SK-N-SH (cell line): ENCODE measurements at regions not wholly inside any gene's neighbourhood (a gene's known extent, or its start where the extent isn't known, plus 50 kb on each side); places are given as distances from the start of the nearest gene placed in this dataset.

Source experiments
- CTCF ChIA-PET: fragments of 300-600, 350-600 bp; formaldehyde crosslinking; extraction: SDS; loops from one replicate; lab custom pipeline; 2021; lab: Yijun Ruan, JAX
- POLR2A ChIA-PET: fragments of 350-600 bp; sonication (Branson Sonifier 250); formaldehyde crosslinking; extraction: SDS; loops from one replicate; lab custom pipeline; 2020; ENCODE audit warnings: antibody characterized with exemption, inconsistent platforms; lab: Yijun Ruan, JAX
- DNase-seq: peaks from one replicate; pipeline ENCODE4 v3.0.0; 2012
- H2AFZ ChIP-seq: fragments of 200-600 bp; sonication (generic); 2 replicates; pipeline ENCODE4 v1.8.1; 2016; ENCODE audit warnings: antibody characterized with exemption, mild to moderate bottlenecking, low read depth
- H3F3A ChIP-seq: fragments of 200-600 bp; sonication (generic); replicated peaks from 2 replicates; pipeline ENCODE3; 2016; ENCODE audit warnings: antibody characterized with exemption, mild to moderate bottlenecking; ENCODE audit not compliant: insufficient read depth
- H3K27ac ChIP-seq, 2 experiments: fragments of 200-500 bp in 1 of 2; fragments of 200-600 bp in 1 of 2; sonication (Bioruptor generic) in 1 of 2; sonication (generic), shearing (Covaris generic) in 1 of 2; 2 replicates each; pipeline versions ENCODE4 v1.5.1 to v1.6.1; 2014 to 2016; ENCODE audit warnings: low read depth in 2 of 2, inconsistent platforms in 1 of 2, low read length in 1 of 2, mild to moderate bottlenecking in 1 of 2, mixed read lengths in 1 of 2
- H3K27me3 ChIP-seq: fragments of 200-600 bp; sonication (generic), shearing (Covaris generic); 2 replicates; pipeline ENCODE4 v1.6.1; 2016; ENCODE audit warnings: mixed run types; ENCODE audit not compliant: insufficient read depth
- H3K36me3 ChIP-seq, 2 experiments: fragments of 200-500 bp in 1 of 2; fragments of 200-600 bp in 1 of 2; sonication (Bioruptor generic) in 1 of 2; sonication (generic) in 1 of 2; replicated peaks in 1 of 2; 2 replicates each; pipeline versions ENCODE3 to v1.5.1; 2014 to 2016; ENCODE audit warnings: low read length in 1 of 2, mild to moderate bottlenecking in 1 of 2; ENCODE audit not compliant: insufficient read depth in 2 of 2, control insufficient read depth in 1 of 2
- H3K4me1 ChIP-seq, 2 experiments: fragments of 200-500 bp in 1 of 2; fragments of 200-600 bp in 1 of 2; sonication (Bioruptor generic) in 1 of 2; sonication (generic), shearing (Covaris generic) in 1 of 2; 2 replicates each; pipeline versions ENCODE4 v1.5.1 to v1.6.1; 2014 to 2016; ENCODE audit warnings: low read depth in 1 of 2, low read length in 1 of 2, mixed run types in 1 of 2; ENCODE audit not compliant: insufficient read depth in 2 of 2, control insufficient read depth in 1 of 2
- H3K4me2 ChIP-seq: fragments of 200-600 bp; sonication (generic), shearing (Covaris generic); 2 replicates; pipeline ENCODE4 v1.6.1; 2017; ENCODE audit warnings: mixed run types
- H3K4me3 ChIP-seq, 2 experiments: fragments of 200-500 bp in 1 of 2; fragments of 200-600 bp in 1 of 2; sonication (Bioruptor generic) in 1 of 2; sonication (generic), shearing (Covaris generic) in 1 of 2; 2 replicates each; pipeline versions ENCODE4 v1.5.1 to v1.8.1; 2014 to 2016; ENCODE audit warnings: low read depth in 2 of 2, inconsistent platforms in 1 of 2, low read length in 1 of 2, mild to moderate bottlenecking in 1 of 2, mixed read lengths in 1 of 2, moderate library complexity in 1 of 2
- H3K79me2 ChIP-seq: fragments of 200-600 bp; sonication (generic); 2 replicates; pipeline ENCODE4 v1.8.1; 2017; ENCODE audit warnings: mild to moderate bottlenecking; ENCODE audit not compliant: insufficient read depth
- H3K9ac ChIP-seq: fragments of 200-600 bp; sonication (generic); 2 replicates; pipeline ENCODE4 v1.6.1; 2017; ENCODE audit warnings: mixed run types
- H3K9me2 ChIP-seq: fragments of 200-600 bp; sonication (generic); 2 replicates; pipeline ENCODE4 v1.6.1; 2017; ENCODE audit warnings: mixed run types
- H3K9me3 ChIP-seq: fragments of 200-600 bp; sonication (generic); 2 replicates; pipeline ENCODE4 v1.6.1; 2017; ENCODE audit warnings: mixed run types, mild to moderate bottlenecking, moderate library complexity
- H4K20me1 ChIP-seq: fragments of 200-600 bp; sonication (generic); 2 replicates; pipeline ENCODE4 v1.6.1; 2017; ENCODE audit warnings: mild to moderate bottlenecking, mixed run types; ENCODE audit not compliant: insufficient read depth
- EP300 ChIP-seq, 2 experiments: IDR thresholded peaks; 2 replicates each; pipeline versions ENCODE4 v1.4.0 to v1.6.1; 2012; ENCODE audit warnings: borderline replicate concordance in 1 of 2, low read depth in 1 of 2, low read length in 1 of 2
- FOSL2 ChIP-seq: IDR thresholded peaks from 2 replicates; pipeline ENCODE4 v1.4.0; 2012; ENCODE audit warnings: low read depth, mild to moderate bottlenecking, moderate library complexity, borderline replicate concordance
- FOXJ3 ChIP-seq: sonication (generic); formaldehyde crosslinking; IDR thresholded peaks from 2 replicates; pipeline ENCODE4 v1.5.1; 2020; ENCODE audit warnings: mild to moderate bottlenecking, missing genetic modification reagents
- NFIC ChIP-seq: IDR thresholded peaks from 2 replicates; pipeline ENCODE4 v1.4.0; 2012; ENCODE audit warnings: borderline replicate concordance
- NRF1 ChIP-seq: IDR thresholded peaks from 2 replicates; pipeline ENCODE4 v1.6.1; 2012; ENCODE audit warnings: low read depth, mild to moderate bottlenecking, low read length
- RXRA ChIP-seq: IDR thresholded peaks from 2 replicates; pipeline ENCODE4 v1.4.0; 2012; ENCODE audit warnings: low read depth, mild to moderate bottlenecking, borderline replicate concordance
- SIN3A ChIP-seq: IDR thresholded peaks from 2 replicates; pipeline ENCODE4 v1.6.1; 2012; ENCODE audit warnings: low read depth, mild to moderate bottlenecking, low read length, moderate library complexity, borderline replicate concordance
- TAF1 ChIP-seq: IDR thresholded peaks from 2 replicates; pipeline ENCODE4 v1.6.1; 2012; ENCODE audit warnings: low read depth, mild to moderate bottlenecking, low read length, moderate library complexity, borderline replicate concordance
- TEAD4 ChIP-seq: IDR thresholded peaks from 2 replicates; pipeline ENCODE4 v1.4.0; 2012; ENCODE audit warnings: mild to moderate bottlenecking, borderline replicate concordance; ENCODE audit not compliant: insufficient read depth
- YY1 ChIP-seq: IDR thresholded peaks from 2 replicates; pipeline ENCODE4 v1.4.0; 2012; ENCODE audit warnings: low read depth, mild to moderate bottlenecking
- WGBS: methylation state at CpG from one replicate; pipeline ENCODE4 v1.1.6; 2017; ENCODE audit warnings: low lambda C conversion rate; 5-methylcytosine and 5-hydroxymethylcytosine counted together
- TF ChIP-seq, protein P1 (sequence below): fragments of 200-600 bp; sonication (generic); IDR thresholded peaks from 2 replicates; pipeline ENCODE4 v1.6.1; 2017; ENCODE audit warnings: antibody characterized with exemption, mild to moderate bottlenecking, moderate library complexity
- TF ChIP-seq, protein P2 (sequence below): IDR thresholded peaks from 2 replicates; pipeline ENCODE4; 2012
- TF ChIP-seq, protein P3 (sequence below): IDR thresholded peaks from 2 replicates; pipeline ENCODE4 v1.4.0; 2012; ENCODE audit warnings: low read depth

DNA sequence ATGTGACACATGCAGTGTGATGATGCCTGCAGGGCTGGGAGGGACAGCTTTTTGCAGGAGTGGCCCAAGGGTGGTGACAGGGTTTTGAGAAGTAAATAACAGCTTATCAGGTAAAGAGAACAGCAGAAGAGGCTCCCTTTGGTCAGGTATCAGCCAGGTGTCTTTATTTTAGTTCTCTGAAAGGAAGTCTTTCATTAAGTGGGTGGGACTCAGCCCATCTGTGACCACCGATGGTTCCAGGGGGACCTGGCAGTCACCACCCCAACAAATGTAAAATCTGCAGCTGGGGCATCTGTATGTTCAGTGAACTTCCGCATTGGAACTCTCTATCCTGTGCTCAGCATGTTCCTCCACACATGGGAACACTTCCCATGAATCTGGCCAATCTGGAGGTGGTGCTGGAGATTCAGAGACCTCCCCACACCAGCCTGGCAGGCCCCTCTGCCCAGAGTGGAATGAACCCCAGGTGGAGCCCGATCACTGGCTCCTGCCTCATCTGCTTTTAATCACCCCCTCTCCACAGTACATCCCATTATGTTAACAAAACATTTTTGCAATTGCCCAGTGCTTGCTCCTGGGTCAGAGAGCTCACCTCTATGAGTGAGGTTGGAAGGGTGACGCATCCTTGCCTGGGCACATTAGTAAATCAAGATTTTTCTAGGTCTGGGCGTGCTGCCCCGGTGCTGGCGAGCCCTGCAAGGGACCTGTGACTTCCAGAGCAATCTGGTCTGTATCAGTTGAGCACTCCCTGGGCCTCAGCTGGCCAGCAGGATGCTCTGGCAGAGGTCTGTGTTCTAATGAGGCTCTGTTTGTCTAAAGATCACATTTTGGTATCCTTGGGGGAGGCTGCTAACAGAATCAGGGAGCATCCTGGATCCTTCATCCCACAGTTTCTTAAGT is 140.4 kb upstream of the GDF10 start:
- 13% methylated on average over 6 of the region's 7 CpGs for WGBS
- peak overlapping the region in 1 of 2 experiments; percentile 79; a peak in 1 of 4 replicates for H3K27ac ChIP-seq
- no peak overlapping the region for H2AFZ ChIP-seq
- POLR2A ChIA-PET, result interaction anchor here (0.7 to 1.8 kb wide), 3 partner anchors 112 to 128 kb away, joined by 3 to 4 read pairs (median 3); no protein-coding TSS in a partner anchor
- no peak overlapping the region for H3K9ac ChIP-seq
- no peaks in the 10 kb centered on the region for H3K9me2 ChIP-seq
- H3K4me3 ChIP-seq, result no peak overlapping the region
- no peak overlapping the region for H3K4me2 ChIP-seq
- no peaks in the 10 kb centered on the region for H3K9me3 ChIP-seq
- H3K27me3 ChIP-seq, result no peaks in the 10 kb centered on the region
- no peaks in the 10 kb centered on the region for H3K36me3 ChIP-seq
- peaks cover 0 to 22% of the 10 kb centered on the region in 2 experiments; a peak in 1 of 4 replicates for H3K4me1 ChIP-seq
- H3F3A ChIP-seq, result no peaks in the 10 kb centered on the region
- CTCF ChIA-PET, result interaction anchor here (0.6 to 2.9 kb wide), 4 partner anchors 74 to 202 kb away, joined by 3 to 14 read pairs (median 4); no protein-coding TSS in a partner anchor
- H4K20me1 ChIP-seq, result no peaks in the 10 kb centered on the region
- H3K79me2 ChIP-seq, result no peaks in the 10 kb centered on the region
- TF ChIP-seq SIN3A (no peak), EP300 (IDR thresholded peaks at IDR 0.05; ENCODE audit: borderline replicate concordance in 1 of 2, low read depth in 1 of 2, low read length in 1 of 2) (peak in 1 of 2 experiments; percentile 59; a peak in 1 of 4 replicates)
- peak; percentile 39 for DNase-seq

DNA sequence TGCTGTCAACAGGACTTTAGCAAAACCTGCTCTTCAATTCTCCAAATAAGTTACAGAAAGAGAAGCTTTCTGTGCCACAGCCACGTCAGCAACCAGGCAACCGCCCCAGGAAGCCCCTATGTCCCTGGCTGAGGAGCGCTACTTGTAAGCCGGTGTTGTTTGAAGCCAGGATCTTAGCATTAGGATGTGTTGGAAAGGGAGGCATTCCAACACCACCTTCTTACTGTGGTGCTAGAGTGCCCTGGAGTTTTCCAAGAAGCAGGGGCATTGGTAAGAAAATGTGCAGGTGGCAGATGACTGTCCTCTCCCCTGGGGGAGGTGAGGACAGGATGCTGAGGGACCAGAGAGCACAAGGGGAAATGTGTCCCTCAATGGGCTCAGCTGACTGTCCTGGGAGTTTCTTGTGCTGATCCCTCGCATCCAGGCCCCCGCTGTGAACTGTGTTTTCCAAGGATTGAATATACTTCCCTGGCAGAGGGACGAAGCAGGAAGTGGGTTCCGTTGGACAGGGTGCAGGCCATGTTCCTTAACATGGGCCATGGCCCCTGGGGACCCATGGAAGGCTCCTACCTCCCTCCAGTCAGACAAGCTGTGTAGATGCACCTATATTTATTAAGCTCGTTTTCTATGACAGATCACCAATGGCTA is 139.6 kb upstream of the GDF10 start:
- no peaks in the 10 kb centered on the region for H3K79me2 ChIP-seq
- no peaks in the 10 kb centered on the region for H3K9me3 ChIP-seq
- DNase-seq, result no peak
- H3K4me3 ChIP-seq, result no peak overlapping the region
- WGBS, result 37% methylated on average over 8 of the region's 9 CpGs
- no peaks in the 10 kb centered on the region for H3F3A ChIP-seq
- H3K4me2 ChIP-seq, result no peak overlapping the region
- POLR2A ChIA-PET, result interaction anchor here (0.7 to 1.8 kb wide), 3 partner anchors 112 to 127 kb away, joined by 3 to 4 read pairs (median 3); no protein-coding TSS in a partner anchor
- peaks cover 0 to 25% of the 10 kb centered on the region in 2 experiments; a peak in 1 of 4 replicates for H3K4me1 ChIP-seq
- peak overlapping the region in 1 of 2 experiments; percentile 79; a peak in 1 of 4 replicates for H3K27ac ChIP-seq
- no peaks in the 10 kb centered on the region for H4K20me1 ChIP-seq
- CTCF ChIA-PET, result interaction anchor here (1.0 to 2.9 kb wide), 4 partner anchors 8 to 201 kb away, joined by 3 to 14 read pairs (median 4); no protein-coding TSS in a partner anchor
- TF ChIP-seq, protein P1, sequence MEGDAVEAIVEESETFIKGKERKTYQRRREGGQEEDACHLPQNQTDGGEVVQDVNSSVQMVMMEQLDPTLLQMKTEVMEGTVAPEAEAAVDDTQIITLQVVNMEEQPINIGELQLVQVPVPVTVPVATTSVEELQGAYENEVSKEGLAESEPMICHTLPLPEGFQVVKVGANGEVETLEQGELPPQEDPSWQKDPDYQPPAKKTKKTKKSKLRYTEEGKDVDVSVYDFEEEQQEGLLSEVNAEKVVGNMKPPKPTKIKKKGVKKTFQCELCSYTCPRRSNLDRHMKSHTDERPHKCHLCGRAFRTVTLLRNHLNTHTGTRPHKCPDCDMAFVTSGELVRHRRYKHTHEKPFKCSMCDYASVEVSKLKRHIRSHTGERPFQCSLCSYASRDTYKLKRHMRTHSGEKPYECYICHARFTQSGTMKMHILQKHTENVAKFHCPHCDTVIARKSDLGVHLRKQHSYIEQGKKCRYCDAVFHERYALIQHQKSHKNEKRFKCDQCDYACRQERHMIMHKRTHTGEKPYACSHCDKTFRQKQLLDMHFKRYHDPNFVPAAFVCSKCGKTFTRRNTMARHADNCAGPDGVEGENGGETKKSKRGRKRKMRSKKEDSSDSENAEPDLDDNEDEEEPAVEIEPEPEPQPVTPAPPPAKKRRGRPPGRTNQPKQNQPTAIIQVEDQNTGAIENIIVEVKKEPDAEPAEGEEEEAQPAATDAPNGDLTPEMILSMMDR, result no peak
- no peaks in the 10 kb centered on the region for H3K9me2 ChIP-seq
- H3K27me3 ChIP-seq, result no peaks in the 10 kb centered on the region
- H2AFZ ChIP-seq, result no peak overlapping the region
- H3K9ac ChIP-seq, result no peak overlapping the region
- H3K36me3 ChIP-seq, result no peaks in the 10 kb centered on the region

DNA sequence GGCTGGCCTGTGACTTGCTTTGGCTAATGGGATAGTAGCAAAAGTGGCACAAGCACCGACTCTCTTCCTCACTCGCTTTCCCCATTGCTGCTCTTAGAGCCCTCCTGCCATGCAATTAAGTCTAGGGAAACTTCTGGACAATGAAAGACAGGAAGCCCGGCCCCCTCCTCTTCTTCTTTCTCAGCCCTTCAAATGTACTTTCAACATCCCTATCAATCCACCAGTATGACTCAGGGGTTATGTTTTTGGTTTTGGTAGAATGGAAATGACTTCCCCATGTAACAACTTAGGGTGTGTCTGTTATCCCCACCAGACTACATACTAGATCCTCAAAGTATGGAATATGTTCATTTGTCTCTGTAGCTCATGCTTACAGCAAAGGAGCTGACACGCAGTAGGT is 139.0 kb upstream of the GDF10 start:
- H3K9ac ChIP-seq, result no peak overlapping the region
- H3K4me3 ChIP-seq, result no peak overlapping the region
- H3K4me2 ChIP-seq, result no peak overlapping the region
- peaks cover 0 to 31% of the 10 kb centered on the region in 2 experiments; a peak in 1 of 4 replicates for H3K4me1 ChIP-seq
- POLR2A ChIA-PET, result interaction anchor here (1.8 kb wide), 1 partner anchor 127 kb away, joined by 4 read pairs; no protein-coding TSS in a partner anchor
- H3K9me2 ChIP-seq, result no peaks in the 10 kb centered on the region
- no peak overlapping the region for H2AFZ ChIP-seq
- H3K27ac ChIP-seq, result peak overlapping the region in 1 of 2 experiments; percentile 11; a peak in 1 of 4 replicates
- no peaks in the 10 kb centered on the region for H3F3A ChIP-seq
- H4K20me1 ChIP-seq, result no peaks in the 10 kb centered on the region
- 26% methylated on average over 4 of the region's 4 CpGs for WGBS
- no peaks in the 10 kb centered on the region for H3K36me3 ChIP-seq
- CTCF ChIA-PET, result interaction anchor here (1.0 to 2.9 kb wide), 2 partner anchors 9 to 136 kb away, joined by 3 to 14 read pairs; no protein-coding TSS in a partner anchor
- DNase-seq, result no peak
- H3K79me2 ChIP-seq, result no peaks in the 10 kb centered on the region
- no peaks in the 10 kb centered on the region for H3K27me3 ChIP-seq
- no peaks in the 10 kb centered on the region for H3K9me3 ChIP-seq
- TF ChIP-seq, protein P2, sequence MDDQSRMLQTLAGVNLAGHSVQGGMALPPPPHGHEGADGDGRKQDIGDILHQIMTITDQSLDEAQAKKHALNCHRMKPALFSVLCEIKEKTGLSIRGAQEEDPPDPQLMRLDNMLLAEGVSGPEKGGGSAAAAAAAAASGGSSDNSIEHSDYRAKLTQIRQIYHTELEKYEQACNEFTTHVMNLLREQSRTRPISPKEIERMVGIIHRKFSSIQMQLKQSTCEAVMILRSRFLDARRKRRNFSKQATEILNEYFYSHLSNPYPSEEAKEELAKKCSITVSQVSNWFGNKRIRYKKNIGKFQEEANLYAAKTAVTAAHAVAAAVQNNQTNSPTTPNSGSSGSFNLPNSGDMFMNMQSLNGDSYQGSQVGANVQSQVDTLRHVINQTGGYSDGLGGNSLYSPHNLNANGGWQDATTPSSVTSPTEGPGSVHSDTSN, result no peak
- TF ChIP-seq NRF1, result no peak
- TF ChIP-seq RXRA, result no peak
- no peak for TF ChIP-seq YY1
- TF ChIP-seq TAF1, result no peak
- TF ChIP-seq NFIC, result no peak
- no peak for TF ChIP-seq FOXJ3
- TF ChIP-seq, protein P3, sequence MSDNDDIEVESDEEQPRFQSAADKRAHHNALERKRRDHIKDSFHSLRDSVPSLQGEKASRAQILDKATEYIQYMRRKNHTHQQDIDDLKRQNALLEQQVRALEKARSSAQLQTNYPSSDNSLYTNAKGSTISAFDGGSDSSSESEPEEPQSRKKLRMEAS, result no peak
- TF ChIP-seq TEAD4, result no peak
- TF ChIP-seq FOSL2, result no peak
